WTC11 (cell line): ENCODE measurements at regions not wholly inside any gene's neighbourhood (a gene's known extent, or its start where the extent isn't known, plus 50 kb on each side); places are given as distances from the start of the nearest gene placed in this dataset.

Experiments used
- CTCF ChIP-seq: fragments of 200-600 bp; IDR thresholded peaks from 2 replicates; pipeline ENCODE4 v1.8.0; 2022; ENCODE audit warnings: antibody characterized with exemption
- E2F5 ChIP-seq: sonication (generic); formaldehyde crosslinking; IDR thresholded peaks from 2 replicates; pipeline ENCODE4 v1.8.1; 2022; ENCODE audit warnings: mild to moderate bottlenecking, moderate library complexity, missing genetic modification reagents
- JUN ChIP-seq: sonication (generic); formaldehyde crosslinking; IDR thresholded peaks from 2 replicates; pipeline ENCODE4 v1.8.0; 2023; ENCODE audit warnings: mild to moderate bottlenecking, missing genetic modification reagents
- MAX ChIP-seq: sonication (generic); formaldehyde crosslinking; IDR thresholded peaks from 2 replicates; pipeline ENCODE4 v1.8.0; 2022; ENCODE audit warnings: mild to moderate bottlenecking, missing genetic modification reagents
- NR2C2 ChIP-seq: sonication (generic); formaldehyde crosslinking; IDR thresholded peaks from 2 replicates; pipeline ENCODE4 v1.8.0; 2022; ENCODE audit warnings: mild to moderate bottlenecking, missing genetic modification reagents
- SOX15 ChIP-seq: fragments of 250-450 bp; sonication (Bioruptor Pico); IDR thresholded peaks from 2 replicates; pipeline ENCODE4 v1.9.0; 2021; ENCODE audit warnings: mild to moderate bottlenecking
- ZBTB43 ChIP-seq: sonication (generic); formaldehyde crosslinking; IDR thresholded peaks from 2 replicates; pipeline ENCODE4 v1.8.1; 2023; ENCODE audit warnings: mild to moderate bottlenecking, missing genetic modification reagents
- ZNF232 ChIP-seq: sonication (generic); formaldehyde crosslinking; IDR thresholded peaks from 2 replicates; pipeline ENCODE4 v1.8.0; 2022; ENCODE audit warnings: mild to moderate bottlenecking, missing genetic modification reagents

- TF ChIP-seq E2F5 (CRISPR knock-in tag) (no peak), CTCF (no peak), ZBTB43 (CRISPR knock-in tag) (no peak), SOX15 (CRISPR knock-in tag) (no peak), MAX (CRISPR knock-in tag) (no peak), NR2C2 (CRISPR knock-in tag) (no peak), ZNF232 (CRISPR knock-in tag) (no peak), JUN (CRISPR knock-in tag) (no peak)
These were observed 608.3 kb upstream of the PCDH10 start for GRCh38 chr4:132540797-132541196.
